Pancreas (tissue), 10 donors: ENCODE measurements at regions not wholly inside any gene's neighbourhood (a gene's known extent, or its start where the extent isn't known, plus 50 kb on each side); places are given as distances from the start of the nearest gene placed in this dataset.

Experiments
- ATAC-seq, 4 donors: fragments of 200-7000 bp; cut with Tn5 transposase; one replicate each; pipeline versions ENCODE4 v1.8.0 to v1.9.1; 2020; ENCODE audit warnings: mild to moderate bottlenecking in 4 of 4, moderate library complexity in 4 of 4
- DNase-seq, 6 donors: peaks; one replicate each; pipeline ENCODE4 v3.0.0-alpha.2; 2020
- FAIRE-seq: peaks from 2 replicates; lab custom pipeline; 2012; peaks lifted over from hg19 to GRCh38; lab: Jason Lieb, UNC
- H3K27ac ChIP-seq, 4 donors: fragments of 200-600 bp; sonication (generic); 1 replicate in 3 of 4; 2 replicates in 1 of 4; pipeline versions ENCODE4 v1.5.0 to v1.8.0; 2020
- H3K27me3 ChIP-seq, 4 donors: fragments of 200-600 bp; one replicate each; pipeline ENCODE4 v1.8.0; 2021
- H3K36me3 ChIP-seq, 3 donors: fragments of 200-600 bp; sonication (generic) in 1 of 3; one replicate each; pipeline versions ENCODE4 v1.5.0 to v1.8.0; 2020 to 2021
- H3K4me1 ChIP-seq, 3 donors: fragments of 200-600 bp; one replicate each; pipeline ENCODE4 v1.8.0; 2021
- H3K4me3 ChIP-seq, 4 donors: fragments of 200-600 bp; sonication (generic) in 2 of 4; one replicate each; pipeline versions ENCODE4 v1.5.0 to v1.8.0; 2020 to 2021
- H3K9me3 ChIP-seq, 4 donors: fragments of 200-600 bp; one replicate each; pipeline ENCODE4 v1.8.0; 2021
- CTCF ChIP-seq, 4 donors: fragments of 200-600 bp; sonication (generic) in 3 of 4; IDR thresholded peaks; one replicate each; pipeline versions ENCODE4 v1.5.0 to v1.8.0; 2021; ENCODE audit warnings: antibody characterized with exemption in 4 of 4
- WGBS, 2 donors: extraction: QIAGEN DNeasy Blood & Tissue Kit; methylation state at CpG; one replicate each; pipeline ENCODE4 v1.1.7; 2013; 5-methylcytosine and 5-hydroxymethylcytosine counted together
- intact Hi-C, 3 donors: fragments of 100-400 bp; cut with DNase I; formaldehyde crosslinking; loops; one replicate each; pipeline versions ENCODE4 v1.11.1 to v1.14.2; 2022
- donor health status: healthy with polysubstance abuse.
- donor health status: DM: no; HTN: no; CAD: no; lungs with moderate emphysema.
- donor health status: DM: no; HTN: no; CAD: no.
- donor health status: control.
- donor health status: control.
- donor health status: Bipolar disorder and iron deficiency.
- donor health status: DM: yes; HTN: yes; CAD: no.
- donor health status: DM: no; HTN: no; CAD: no.
- donor health status: DM: no; HTN: no; CAD: no.
- donor health status: DM: yes; HTN: yes; CAD: no.

GRCh38 chr22:22046370-22046769 lies 63.8 kb upstream of the TOP3B start:
- intact Hi-C loops: no loop called here
- H3K27ac ChIP-seq: no peak overlapping the region
- no peaks in the 10 kb centered on the region for H3K9me3 ChIP-seq
- H3K4me1 ChIP-seq: no peaks in the 10 kb centered on the region
- DNase-seq (no peak), FAIRE-seq (no peak), ATAC-seq (no peak)
- no peak for TF ChIP-seq CTCF (IDR thresholded peaks at IDR 0.05)
- H3K27me3 ChIP-seq: peaks cover 0 to 9% (median 0%) of the 10 kb centered on the region in 4 donors
- no peaks in the 10 kb centered on the region for H3K36me3 ChIP-seq
- WGBS, 2 donors: 33 to 43% methylated on average over 3 of the region's 3 CpGs
- H3K4me3 ChIP-seq: no peak overlapping the region

GRCh38 chr22:22045571-22046335 lies 63.2 kb upstream of the TOP3B start:
- DNase-seq (no peak), ATAC-seq (no peak), FAIRE-seq (no peak)
- intact Hi-C loops: no loop called here
- Histone ChIP-seq H3K27me3 (peaks cover 0 to 9% (median 0%) of the 10 kb centered on the region in 4 donors), H3K27ac (no peak overlapping the region), H3K4me1 (no peaks in the 10 kb centered on the region), H3K4me3 (no peak overlapping the region), H3K9me3 (no peaks in the 10 kb centered on the region), H3K36me3 (no peaks in the 10 kb centered on the region)
- 64 to 69% methylated on average over 6 of the region's 6 CpGs for WGBS, 2 donors
- no peak for TF ChIP-seq CTCF (IDR thresholded peaks at IDR 0.05)

- Histone ChIP-seq H3K9me3 (no peaks in the 10 kb centered on the region), H3K36me3 (no peaks in the 10 kb centered on the region), H3K4me1 (no peaks in the 10 kb centered on the region), H3K4me3 (no peak overlapping the region), H3K27ac (no peak overlapping the region), H3K27me3 (no peaks in the 10 kb centered on the region)
- intact Hi-C loops: no loop called here
- FAIRE-seq (no peak), DNase-seq (no peak), ATAC-seq (no peak)
- no peak for TF ChIP-seq CTCF (IDR thresholded peaks at IDR 0.05)
- 60 to 63% methylated on average over 2 of the region's 2 CpGs for WGBS, 2 donors
Observed at GRCh38 chr22:22044153-22044552, 61.6 kb upstream of the TOP3B start.

GRCh38 chr22:22043296-22044078 lies 60.9 kb upstream of the TOP3B start:
- H3K4me1 ChIP-seq: no peaks in the 10 kb centered on the region
- H3K27ac ChIP-seq: no peak overlapping the region
- no peak for ATAC-seq
- no peaks in the 10 kb centered on the region for H3K9me3 ChIP-seq
- intact Hi-C loops: no loop called here
- DNase-seq: no peak
- no peaks in the 10 kb centered on the region for H3K27me3 ChIP-seq
- FAIRE-seq: no peak
- no peak for TF ChIP-seq CTCF (IDR thresholded peaks at IDR 0.05)
- H3K4me3 ChIP-seq: no peak overlapping the region
- WGBS, 2 donors: 47 to 62% methylated on average over 11 of the region's 11 CpGs
- H3K36me3 ChIP-seq: no peaks in the 10 kb centered on the region
